Activated naive CD8-positive, alpha-beta T cell treated with anti-CD3 and anti-CD28 coated beads, Interleukin-2, amount 10 ng/mL, durations not matched to agents 7 days and 5 days (primary cell): ENCODE measurements at regions not wholly inside any gene's neighbourhood (a gene's known extent, or its start where the extent isn't known, plus 50 kb on each side); places are given as distances from the start of the nearest gene placed in this dataset.

Source experiments
- ATAC-seq: fragments of 150-1000 bp; cut with Tn5 transposase; one replicate; pipeline ENCODE4 v1.10.0; 2021; ENCODE audit warnings: low read depth, moderate library complexity
- POLR2A ChIA-PET: fragments of 350-600 bp; sonication (Branson Sonifier 250); formaldehyde crosslinking; loops from one replicate; lab custom pipeline; 2021; ENCODE audit warnings: antibody characterized with exemption; lab: Charles Lee
- DNase-seq: peaks from one replicate; pipeline ENCODE4 v3.0.0; 2021
- H3K27ac Mint-ChIP-seq: one replicate; pipeline ENCODE4 v1.8.0; 2022; ENCODE audit warnings: mild to moderate bottlenecking, mixed read lengths
- H3K27me3 Mint-ChIP-seq: one replicate; pipeline ENCODE4 v1.8.0; 2022; ENCODE audit warnings: mild to moderate bottlenecking, moderate library complexity, mixed read lengths
- H3K36me3 Mint-ChIP-seq: one replicate; pipeline ENCODE4 v1.8.0; 2021; ENCODE audit warnings: mild to moderate bottlenecking, mixed read lengths
- H3K4me1 Mint-ChIP-seq: one replicate; pipeline ENCODE4 v1.8.0; 2021; ENCODE audit warnings: mixed read lengths
- H3K4me3 Mint-ChIP-seq: one replicate; pipeline ENCODE4 v1.8.0; 2022; ENCODE audit warnings: mild to moderate bottlenecking, moderate library complexity, mixed read lengths
- H3K9me3 Mint-ChIP-seq: one replicate; pipeline ENCODE4 v1.8.0; 2021; ENCODE audit warnings: mixed read lengths

DNA sequence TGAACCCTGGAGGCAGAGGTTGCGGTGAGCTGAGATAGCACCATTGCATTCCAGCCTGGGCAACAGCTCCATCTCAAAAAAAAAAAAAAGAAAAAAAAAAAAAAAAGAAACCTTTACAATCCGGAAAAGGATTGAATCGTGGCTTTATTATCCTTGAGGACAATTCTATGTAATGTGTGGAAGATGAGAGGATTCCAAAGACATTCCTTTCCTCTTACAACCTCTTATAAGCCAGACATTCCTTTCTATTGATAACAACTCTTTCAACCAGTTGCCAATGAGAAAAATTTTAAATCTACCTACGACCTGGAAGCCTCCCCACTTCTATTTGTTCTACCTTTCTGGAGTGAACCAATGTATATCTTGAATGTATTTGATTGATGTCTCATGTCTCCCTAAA lies 91.2 kb upstream of the EEF1E1 start:
- ATAC-seq = no peak
- Mint-ChIP-seq H3K4me3 (no peak overlapping the region), H3K27me3 (peaks cover 2% of the 10 kb centered on the region), H3K36me3 (no peaks in the 10 kb centered on the region), H3K4me1 (no peaks in the 10 kb centered on the region), H3K9me3 (no peaks in the 10 kb centered on the region), H3K27ac (no peak overlapping the region)
- no peak for DNase-seq
- POLR2A ChIA-PET = no interaction called here

DNA sequence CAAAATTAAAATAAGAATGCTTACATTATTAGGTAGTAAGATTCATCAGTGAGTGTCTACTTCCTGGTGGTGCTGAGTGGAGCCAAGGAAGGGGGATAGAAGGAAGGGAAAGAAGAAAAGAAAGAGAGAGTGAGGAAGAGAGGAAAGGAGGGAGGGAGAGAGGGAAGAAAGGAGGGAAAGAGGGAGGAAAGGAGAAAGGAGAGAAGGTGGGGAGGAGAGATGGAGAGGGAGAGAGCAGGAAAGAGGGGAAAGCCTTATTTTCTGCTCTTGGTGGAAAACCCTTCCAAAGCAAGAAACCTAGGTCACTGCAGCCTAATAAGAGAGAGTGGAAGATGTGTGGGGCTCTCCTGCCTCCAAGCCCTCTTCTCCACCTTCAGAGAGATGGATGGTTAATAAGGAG lies 90.2 kb upstream of the EEF1E1 start:
- no peaks in the 10 kb centered on the region for H3K4me1 Mint-ChIP-seq

DNA sequence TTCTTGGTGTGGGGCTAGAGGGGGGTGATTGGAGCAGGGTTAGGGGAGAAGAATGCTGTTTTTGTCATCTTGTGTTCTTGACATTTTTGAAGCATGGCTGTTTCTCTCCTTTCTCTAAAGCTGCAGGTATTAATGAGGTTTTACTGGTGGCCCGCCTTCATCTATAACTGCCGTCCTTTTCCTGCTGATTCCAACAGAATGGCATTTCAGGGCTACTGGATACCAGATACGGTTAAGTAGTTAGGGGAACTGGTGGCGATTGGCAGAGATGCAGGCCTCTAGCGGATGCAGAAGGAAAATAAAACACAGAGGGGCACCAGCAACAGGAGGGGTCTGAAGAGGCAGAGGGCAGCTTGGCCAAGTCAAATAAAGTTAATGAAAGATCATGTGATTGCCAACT lies 89.7 kb upstream of the EEF1E1 start:
- Mint-ChIP-seq H3K4me3 (no peak overlapping the region), H3K36me3 (no peaks in the 10 kb centered on the region), H3K27me3 (peaks cover 2% of the 10 kb centered on the region), H3K9me3 (no peaks in the 10 kb centered on the region), H3K4me1 (no peaks in the 10 kb centered on the region), H3K27ac (no peak overlapping the region)
- DNase-seq (no peak), ATAC-seq (no peak)
- POLR2A ChIA-PET = no interaction called here

More for the DNA sequence above, 90.2 kb upstream of the EEF1E1 start:
- Mint-ChIP-seq H3K4me3 (no peak overlapping the region), H3K36me3 (no peaks in the 10 kb centered on the region), H3K27ac (no peak overlapping the region), H3K27me3 (peaks cover 2% of the 10 kb centered on the region), H3K9me3 (no peaks in the 10 kb centered on the region)
- POLR2A ChIA-PET = no interaction called here
- ATAC-seq (no peak), DNase-seq (no peak)

DNA sequence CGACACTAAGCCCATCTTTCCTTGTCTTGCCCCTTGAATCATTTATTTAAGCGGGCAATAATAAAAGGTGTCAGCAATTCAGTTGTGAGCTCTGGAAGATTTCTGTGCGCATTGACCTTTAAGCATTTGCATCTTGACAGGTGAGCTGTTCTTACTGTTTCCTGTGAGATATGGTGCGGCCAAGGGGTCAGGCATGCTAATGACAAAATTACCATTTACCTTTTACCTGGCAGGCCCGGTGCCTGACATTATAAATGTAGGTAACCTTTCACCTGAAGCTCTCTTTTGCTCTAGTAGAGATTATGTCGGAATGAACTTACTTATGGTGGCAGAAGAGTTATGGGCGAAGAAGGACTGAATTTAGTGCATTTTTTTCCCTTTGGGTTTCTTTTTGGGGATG lies 89.3 kb upstream of the EEF1E1 start:
- DNase-seq (no peak), ATAC-seq (no peak)
- Mint-ChIP-seq H3K27me3 (peaks cover 3% of the 10 kb centered on the region), H3K4me3 (no peak overlapping the region), H3K9me3 (no peaks in the 10 kb centered on the region), H3K4me1 (no peaks in the 10 kb centered on the region), H3K36me3 (no peaks in the 10 kb centered on the region), H3K27ac (no peak overlapping the region)
- POLR2A ChIA-PET = no interaction called here

DNA sequence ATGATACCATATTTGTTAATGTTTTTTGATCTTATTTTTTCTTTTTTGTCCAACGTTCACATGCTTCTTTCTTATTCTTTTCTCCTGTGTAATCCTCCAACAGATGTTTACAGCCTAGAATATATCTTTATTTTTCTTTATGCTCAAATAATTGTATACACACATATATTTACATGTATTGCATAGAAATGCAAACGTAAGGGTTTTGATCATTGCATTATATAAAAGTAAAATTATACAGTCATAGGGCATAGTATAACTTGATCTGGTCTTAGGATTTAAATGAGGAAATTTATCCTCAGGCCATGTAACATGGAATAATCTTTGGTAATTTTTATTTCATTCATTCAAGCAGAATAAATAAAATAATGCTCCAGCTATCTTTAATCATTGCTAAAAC lies 84.9 kb upstream of the EEF1E1 start:
- H3K27ac Mint-ChIP-seq = no peak overlapping the region
- POLR2A ChIA-PET = no interaction called here
- H3K36me3 Mint-ChIP-seq = no peaks in the 10 kb centered on the region
- no peaks in the 10 kb centered on the region for H3K9me3 Mint-ChIP-seq
- peaks cover 11% of the 10 kb centered on the region for H3K27me3 Mint-ChIP-seq
- no peak overlapping the region for H3K4me3 Mint-ChIP-seq
- no peaks in the 10 kb centered on the region for H3K4me1 Mint-ChIP-seq
- ATAC-seq (no peak), DNase-seq (no peak)

DNA sequence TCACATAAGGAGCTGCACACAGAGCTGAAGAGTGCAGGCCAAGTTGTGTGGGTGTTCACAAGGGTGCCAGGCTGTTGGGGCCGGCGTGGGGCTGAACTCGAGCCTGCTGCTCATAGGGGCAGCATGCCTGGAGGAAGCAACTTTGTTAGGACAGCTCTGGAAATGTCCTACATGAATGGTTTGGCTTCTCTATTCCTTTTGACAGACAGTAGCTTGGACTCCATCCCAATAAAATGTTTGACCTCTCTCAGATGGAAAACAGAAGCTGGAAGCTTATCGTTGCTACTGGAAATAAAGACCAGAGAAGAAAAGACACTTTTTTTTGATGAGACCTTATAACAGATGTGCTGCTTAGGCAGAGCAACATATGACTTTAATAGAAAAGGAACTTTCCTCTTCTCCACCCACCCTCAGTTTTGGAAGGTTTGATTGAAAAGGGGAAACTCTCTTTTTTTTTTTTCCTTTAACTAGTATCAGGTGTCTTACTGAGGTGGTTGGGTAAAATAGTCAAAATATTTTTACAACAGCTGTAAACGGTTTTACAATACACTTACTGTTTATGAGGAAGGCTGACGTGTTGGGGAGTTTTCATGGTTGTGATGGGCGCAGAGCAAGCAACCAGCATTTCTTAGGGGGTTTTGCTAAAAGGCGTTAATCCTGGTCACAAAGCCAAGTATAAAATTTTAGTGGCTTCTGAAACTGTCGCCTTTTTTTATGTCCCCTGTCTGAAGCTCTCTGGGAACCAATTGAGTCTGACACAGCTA lies 80.7 kb upstream of the EEF1E1 start:
- H3K27me3 Mint-ChIP-seq = peaks cover 11% of the 10 kb centered on the region
- H3K36me3 Mint-ChIP-seq = no peaks in the 10 kb centered on the region
- no peak overlapping the region for H3K4me3 Mint-ChIP-seq
- H3K4me1 Mint-ChIP-seq = no peaks in the 10 kb centered on the region
- H3K27ac Mint-ChIP-seq = no peak overlapping the region
- DNase-seq (no peak), ATAC-seq (no peak)
- no peaks in the 10 kb centered on the region for H3K9me3 Mint-ChIP-seq
- POLR2A ChIA-PET = no interaction called here

DNA sequence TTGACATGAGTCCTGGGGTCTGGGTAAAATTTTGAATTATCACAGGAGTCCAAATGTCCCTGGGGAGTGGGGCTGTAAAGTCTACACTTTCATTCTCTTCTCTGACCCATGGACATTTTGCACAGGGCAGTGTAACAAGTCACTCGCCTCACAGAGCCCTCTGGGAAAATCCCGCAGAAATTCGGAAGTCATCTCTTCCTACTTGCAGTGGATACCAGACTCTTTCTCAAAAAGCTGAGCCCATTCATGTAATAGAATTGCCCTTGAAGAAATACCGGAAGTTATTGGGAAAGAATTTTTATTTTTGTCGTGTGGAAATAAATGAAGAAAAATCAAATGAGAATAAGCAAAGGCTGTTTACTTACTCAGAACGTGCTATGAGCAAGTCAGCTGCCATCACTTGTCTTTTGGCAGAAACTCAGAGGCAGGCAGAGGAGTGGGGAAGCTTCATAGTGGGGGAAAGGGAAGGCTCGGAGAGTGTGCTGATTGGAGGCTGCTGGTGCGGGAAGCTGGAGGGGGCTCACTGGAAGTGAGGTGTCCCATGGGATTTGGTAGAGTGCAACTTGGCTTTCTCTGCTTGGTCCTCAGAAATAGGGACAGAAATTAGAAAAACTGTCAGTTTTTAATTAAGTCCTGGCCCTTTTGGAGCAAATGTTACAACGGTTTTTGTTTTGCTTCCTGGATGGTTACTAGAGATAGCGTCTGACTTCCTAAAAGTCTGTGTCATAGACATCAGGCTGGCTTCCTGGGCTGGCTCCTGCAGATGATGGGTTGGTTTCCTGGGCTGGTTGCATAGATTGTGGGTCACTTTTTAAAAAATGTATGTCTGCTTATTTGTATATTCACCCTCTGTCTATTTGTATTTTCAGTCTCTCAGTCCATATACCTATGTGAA lies 79.8 kb upstream of the EEF1E1 start:
- Mint-ChIP-seq H3K4me3 (no peak overlapping the region), H3K9me3 (no peaks in the 10 kb centered on the region), H3K4me1 (no peaks in the 10 kb centered on the region), H3K36me3 (no peaks in the 10 kb centered on the region), H3K27me3 (peaks cover 11% of the 10 kb centered on the region), H3K27ac (no peak overlapping the region)
- ATAC-seq (no peak), DNase-seq (no peak)
- POLR2A ChIA-PET = no interaction called here

DNA sequence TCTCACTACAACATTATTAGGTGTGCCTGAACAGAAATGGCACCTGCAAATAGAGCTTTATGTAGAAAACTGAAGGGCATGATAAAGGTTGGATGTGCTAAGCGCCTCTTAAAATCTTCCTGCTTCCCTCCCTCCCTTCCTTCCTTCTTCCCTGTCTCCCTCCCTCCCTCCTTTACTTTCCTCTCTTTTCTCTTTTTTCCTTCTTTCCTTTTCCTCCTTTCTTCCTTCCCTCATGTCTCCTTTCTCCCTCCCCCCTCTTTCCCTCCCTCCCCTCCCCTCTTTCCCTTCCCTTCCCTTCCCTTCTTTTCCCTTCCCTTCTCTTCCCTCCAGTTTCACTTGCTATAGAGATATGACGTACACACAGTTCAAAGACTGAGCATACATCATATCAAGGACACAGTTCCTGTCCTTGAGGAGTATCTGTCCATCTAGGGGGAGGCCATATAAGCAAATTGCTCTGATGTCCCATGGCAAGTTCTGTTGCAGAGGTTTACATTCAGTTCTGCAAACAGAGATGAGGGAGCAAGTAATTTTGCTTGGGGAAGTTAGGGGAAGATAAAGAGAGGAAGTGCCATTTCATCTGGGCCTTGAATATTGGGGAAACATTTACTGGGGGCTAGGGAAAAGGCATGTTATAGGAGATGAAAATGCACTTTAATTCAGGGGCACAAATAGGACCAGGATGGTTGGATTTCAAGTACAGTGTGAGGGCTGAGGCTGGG lies 79.0 kb upstream of the EEF1E1 start:
- Mint-ChIP-seq H3K4me3 (no peak overlapping the region), H3K36me3 (no peaks in the 10 kb centered on the region), H3K4me1 (no peaks in the 10 kb centered on the region), H3K9me3 (no peaks in the 10 kb centered on the region), H3K27ac (no peak overlapping the region), H3K27me3 (peaks cover 10% of the 10 kb centered on the region)
- ATAC-seq (no peak), DNase-seq (no peak)
- POLR2A ChIA-PET = no interaction called here

DNA sequence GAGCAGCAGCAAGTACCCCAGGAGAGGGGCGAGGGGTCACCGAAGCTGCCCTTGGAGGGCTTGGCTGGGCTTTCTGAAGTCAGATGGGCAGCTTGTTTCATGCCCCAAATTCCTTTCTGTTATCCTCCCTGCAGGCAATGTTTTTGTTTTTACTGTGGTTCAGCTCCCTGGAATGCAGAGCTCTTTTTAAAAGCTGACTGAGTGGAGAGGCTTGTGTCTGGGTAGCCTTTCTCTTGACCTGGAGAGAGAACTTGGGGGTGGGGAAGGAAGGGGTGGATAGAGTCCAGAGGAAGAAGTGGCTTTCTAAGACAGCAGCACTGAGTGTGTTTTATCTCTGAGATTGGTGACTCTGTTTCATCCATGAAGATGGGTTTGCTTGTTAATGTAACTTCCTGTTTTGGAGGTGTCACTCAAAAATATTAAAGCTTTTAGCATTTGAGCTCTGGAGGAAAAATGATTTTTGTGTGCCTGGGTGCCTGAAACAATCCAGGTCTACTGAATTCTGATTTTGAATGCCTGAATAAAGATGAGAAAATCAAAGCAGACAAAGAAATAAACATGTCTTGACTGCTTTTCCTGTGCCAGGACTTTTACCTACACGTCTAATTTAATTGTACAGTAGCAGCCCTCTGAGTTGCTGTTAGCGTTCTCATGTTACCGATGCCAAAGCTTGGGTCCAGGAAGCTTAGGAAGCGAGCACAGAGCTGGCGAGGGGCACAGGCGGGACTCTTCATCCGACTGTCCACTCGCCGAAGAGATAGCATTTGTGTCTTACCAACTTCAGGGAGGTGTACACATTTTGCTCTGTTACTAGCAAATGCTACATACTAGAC lies 78.2 kb upstream of the EEF1E1 start:
- DNase-seq (no peak), ATAC-seq (no peak)
- Mint-ChIP-seq H3K27me3 (peaks cover 11% of the 10 kb centered on the region), H3K27ac (no peak overlapping the region), H3K4me1 (no peaks in the 10 kb centered on the region), H3K9me3 (no peaks in the 10 kb centered on the region), H3K36me3 (no peaks in the 10 kb centered on the region), H3K4me3 (no peak overlapping the region)
- POLR2A ChIA-PET = no interaction called here

DNA sequence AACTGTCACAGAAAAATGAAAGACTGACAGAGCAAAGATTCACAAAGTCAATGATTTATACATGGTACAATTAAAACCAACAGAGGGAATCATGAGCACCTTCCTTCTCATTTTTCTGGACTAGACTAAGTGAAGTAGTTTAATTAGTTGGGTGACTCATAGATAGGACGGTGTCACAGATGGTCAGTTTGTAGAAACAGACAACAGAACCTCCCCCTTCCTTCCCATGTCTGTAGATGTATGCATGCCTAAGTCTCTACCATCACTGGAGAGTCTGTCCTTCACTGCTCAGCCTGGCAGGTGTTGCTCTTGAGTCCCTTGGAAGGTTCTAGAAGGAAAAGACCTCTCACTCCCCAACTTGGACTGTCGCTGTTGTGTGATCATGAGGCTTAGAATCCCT lies 75.4 kb upstream of the EEF1E1 start:
- Mint-ChIP-seq H3K27ac (no peak overlapping the region), H3K27me3 (peaks cover 7% of the 10 kb centered on the region), H3K9me3 (no peaks in the 10 kb centered on the region), H3K4me3 (no peak overlapping the region), H3K36me3 (no peaks in the 10 kb centered on the region), H3K4me1 (no peaks in the 10 kb centered on the region)
- ATAC-seq (no peak), DNase-seq (no peak)
- POLR2A ChIA-PET = no interaction called here

DNA sequence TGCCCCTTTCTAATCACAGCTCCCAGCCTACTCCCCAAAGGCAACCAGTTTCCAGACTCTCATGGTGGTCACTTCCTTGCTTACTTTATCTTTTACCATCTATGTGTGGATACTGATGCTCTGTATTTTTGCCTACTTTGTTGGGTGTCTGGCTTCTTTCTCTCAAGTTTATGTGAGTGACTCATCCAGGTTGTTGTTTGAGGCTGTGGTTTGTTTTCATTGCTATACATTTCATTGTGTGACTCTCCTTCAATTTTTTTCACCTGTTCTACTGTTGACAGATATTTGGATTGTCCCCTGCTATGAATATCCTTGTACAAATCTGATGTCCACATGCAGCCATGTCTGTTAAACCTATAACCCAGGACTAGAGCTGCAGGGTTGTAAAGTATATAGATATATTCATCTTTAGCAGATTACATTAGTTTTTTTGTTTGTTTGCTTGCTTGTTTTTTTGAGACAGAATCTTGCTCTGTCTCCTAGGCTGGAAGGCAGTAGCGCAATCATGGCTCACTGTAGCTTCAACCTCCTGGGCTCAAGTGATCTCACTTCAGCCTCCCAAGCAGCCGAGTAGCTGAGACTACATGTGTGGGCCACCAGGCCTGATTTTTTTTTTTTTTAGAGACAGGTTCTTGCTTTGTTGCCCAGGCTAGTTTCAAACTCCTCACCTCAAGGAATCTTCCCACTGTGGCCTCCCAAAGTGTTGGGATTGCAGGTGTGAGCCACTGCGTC lies 72.9 kb upstream of the EEF1E1 start:
- ATAC-seq (no peak), DNase-seq (no peak)
- Mint-ChIP-seq H3K4me1 (no peaks in the 10 kb centered on the region), H3K4me3 (no peak overlapping the region), H3K9me3 (no peaks in the 10 kb centered on the region), H3K27me3 (peaks cover 4% of the 10 kb centered on the region), H3K36me3 (no peaks in the 10 kb centered on the region), H3K27ac (no peak overlapping the region)
- POLR2A ChIA-PET = no interaction called here

DNA sequence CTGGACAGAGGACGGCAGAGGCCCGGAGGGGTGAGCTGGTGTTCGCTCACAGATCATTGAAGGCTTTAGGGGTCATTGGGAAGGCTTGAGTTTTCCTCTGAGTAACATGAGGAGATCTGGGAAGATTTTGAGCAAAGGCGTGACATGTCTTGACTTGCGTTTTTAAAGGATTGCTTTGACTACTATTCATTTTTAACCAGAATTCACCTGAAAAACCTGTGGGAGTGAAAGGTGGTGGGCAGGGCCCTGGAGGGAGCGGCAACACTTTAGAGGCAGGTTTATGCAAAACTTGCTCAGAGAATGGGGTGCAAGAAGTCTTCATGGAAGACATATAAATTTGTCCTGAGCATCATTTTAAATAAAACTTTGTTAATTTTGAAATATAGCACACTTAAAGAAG lies 72.2 kb upstream of the EEF1E1 start:
- POLR2A ChIA-PET = no interaction called here

More for the DNA sequence above, 72.2 kb upstream of the EEF1E1 start:
- no peaks in the 10 kb centered on the region for H3K4me1 Mint-ChIP-seq
- no peak for DNase-seq
- no peaks in the 10 kb centered on the region for H3K36me3 Mint-ChIP-seq
- H3K9me3 Mint-ChIP-seq = no peaks in the 10 kb centered on the region
- no peak overlapping the region for H3K27ac Mint-ChIP-seq
- no peak overlapping the region for H3K4me3 Mint-ChIP-seq
- peaks cover 4% of the 10 kb centered on the region for H3K27me3 Mint-ChIP-seq
- ATAC-seq = no peak
